ENCODE measurements at regions not wholly inside any gene's neighbourhood (a gene's known extent, or its start where the extent isn't known, plus 50 kb on each side); places are given as distances from the start of the nearest gene placed in this dataset.

- 91 to 92% methylated on average over 12 of the region's 12 CpGs for WGBS, 2 donors
Observed at GRCh38 chr16:85187886-85188285, 75.6 kb upstream of the CIBAR2 start.

GRCh38 chr16:85188822-85189672 is 76.8 kb upstream of the CIBAR2 start:
- ATAC-seq (ENCODE audit: insufficient read depth, low FRiP score) (no peak), DNase-seq (no peak)

More at GRCh38 chr16:85187886-85188285, 75.6 kb upstream of the CIBAR2 start:
- DNase-seq: no peak
- no peaks in the 10 kb centered on the region for H3K27me3 ChIP-seq (ENCODE audit: control insufficient read depth in 3 of 3, insufficient read depth in 3 of 3, low read length in 2 of 3)
- no peak for ATAC-seq (ENCODE audit: insufficient read depth, low FRiP score)
- no peak for TF ChIP-seq CTCF (IDR thresholded peaks at IDR 0.05; ENCODE audit: control extremely low read depth, extremely low read depth)
- H3K4me3 ChIP-seq: no peak overlapping the region
- peaks cover 0 to 30% (median 12%) of the 10 kb centered on the region in 4 donors for H3K36me3 ChIP-seq (ENCODE audit: control insufficient read depth in 4 of 4, insufficient read depth in 4 of 4, low read length in 4 of 4)
- no peak overlapping the region for H3K27ac ChIP-seq (ENCODE audit: low read depth in 1 of 2, low read length in 1 of 2)
- H3K9ac ChIP-seq (ENCODE audit: insufficient read depth in 1 of 2, low read length in 2 of 2): no peak overlapping the region
- H3K9me3 ChIP-seq (ENCODE audit: control insufficient read depth in 4 of 4, insufficient read depth in 3 of 4, low read length in 3 of 4): peaks cover 0 to 13% (median 4%) of the 10 kb centered on the region in 4 donors
- H3K4me1 ChIP-seq (ENCODE audit: control insufficient read depth in 5 of 5, insufficient read depth in 5 of 5, low read length in 5 of 5): peaks cover 0 to 26% (median 5%) of the 10 kb centered on the region in 5 donors

GRCh38 chr16:85190572-85190971 is 78.3 kb upstream of the CIBAR2 start:
- Histone ChIP-seq H3K9ac (ENCODE audit: insufficient read depth in 1 of 2, low read length in 2 of 2) (no peak overlapping the region), H3K27ac (ENCODE audit: low read depth in 1 of 2, low read length in 1 of 2) (no peak overlapping the region), H3K27me3 (ENCODE audit: control insufficient read depth in 3 of 3, insufficient read depth in 3 of 3, low read length in 2 of 3) (no peaks in the 10 kb centered on the region), H3K4me3 (no peak overlapping the region), H3K4me1 (ENCODE audit: control insufficient read depth in 5 of 5, insufficient read depth in 5 of 5, low read length in 5 of 5) (peaks cover 0 to 41% (median 7%) of the 10 kb centered on the region in 5 donors), H3K9me3 (ENCODE audit: control insufficient read depth in 4 of 4, insufficient read depth in 3 of 4, low read length in 3 of 4) (peaks cover 0 to 8% (median 1%) of the 10 kb centered on the region in 4 donors), H3K36me3 (ENCODE audit: control insufficient read depth in 4 of 4, insufficient read depth in 4 of 4, low read length in 4 of 4) (peaks cover 0 to 8% (median 0%) of the 10 kb centered on the region in 4 donors)
- ATAC-seq (ENCODE audit: insufficient read depth, low FRiP score) (no peak), DNase-seq (no peak)
- 91 to 98% methylated on average over 2 of the region's 2 CpGs for WGBS, 2 donors
- no peak for TF ChIP-seq CTCF (IDR thresholded peaks at IDR 0.05; ENCODE audit: control extremely low read depth, extremely low read depth)

More at GRCh38 chr16:85188822-85189672, 76.8 kb upstream of the CIBAR2 start:
- no peaks in the 10 kb centered on the region for H3K27me3 ChIP-seq (ENCODE audit: control insufficient read depth in 3 of 3, insufficient read depth in 3 of 3, low read length in 2 of 3)
- peaks cover 0 to 29% (median 6%) of the 10 kb centered on the region in 5 donors for H3K4me1 ChIP-seq (ENCODE audit: control insufficient read depth in 5 of 5, insufficient read depth in 5 of 5, low read length in 5 of 5)
- peaks cover 0 to 11% (median 3%) of the 10 kb centered on the region in 4 donors for H3K9me3 ChIP-seq (ENCODE audit: control insufficient read depth in 4 of 4, insufficient read depth in 3 of 4, low read length in 3 of 4)
- WGBS, 2 donors: 62 to 79% methylated on average over 3 of the region's 3 CpGs
- peaks cover 0 to 23% (median 8%) of the 10 kb centered on the region in 4 donors for H3K36me3 ChIP-seq (ENCODE audit: control insufficient read depth in 4 of 4, insufficient read depth in 4 of 4, low read length in 4 of 4)
- H3K9ac ChIP-seq (ENCODE audit: insufficient read depth in 1 of 2, low read length in 2 of 2): no peak overlapping the region
- TF ChIP-seq CTCF (IDR thresholded peaks at IDR 0.05; ENCODE audit: control extremely low read depth, extremely low read depth): no peak
- no peak overlapping the region for H3K4me3 ChIP-seq
- no peak overlapping the region for H3K27ac ChIP-seq (ENCODE audit: low read depth in 1 of 2, low read length in 1 of 2)
